Gastrocnemius medialis (tissue), 4 donors: ENCODE measurements at regions not wholly inside any gene's neighbourhood (a gene's known extent, or its start where the extent isn't known, plus 50 kb on each side); places are given as distances from the start of the nearest gene placed in this dataset.

Source experiments
- CTCF ChIP-seq, 5 experiments: fragments of 450-650 bp in 3 of 5; fragments of 200-600 bp in 2 of 5; sonication (generic) in 2 of 5; IDR thresholded peaks in 4 of 5; conservative IDR thresholded peaks in 1 of 5; 1 replicate in 4 of 5; 2 replicates in 1 of 5; pipeline ENCODE4 v1.5.1; 2016 to 2019; ENCODE audit warnings: antibody characterized with exemption in 5 of 5, mild to moderate bottlenecking in 3 of 5, moderate library complexity in 3 of 5
- POLR2A ChIP-seq, 2 donors: fragments of 450-650 bp; IDR thresholded peaks; one replicate each; pipeline ENCODE4 v1.6.1; 2017; ENCODE audit warnings: antibody characterized with exemption in 2 of 2, mild to moderate bottlenecking in 2 of 2, moderate library complexity in 2 of 2

GRCh38 chr4:165689159-165689558, 183.9 kb upstream of the TLL1 start:
- no peak for TF ChIP-seq CTCF (IDR thresholded peaks at IDR 0.05 in 4 of 5, conservative IDR thresholded peaks at IDR 0.05 in 1 of 5)
- TF ChIP-seq POLR2A (IDR thresholded peaks at IDR 0.05), result no peak
